ENCODE measurements at regions not wholly inside any gene's neighbourhood (a gene's known extent, or its start where the extent isn't known, plus 50 kb on each side); places are given as distances from the start of the nearest gene placed in this dataset.

DNA sequence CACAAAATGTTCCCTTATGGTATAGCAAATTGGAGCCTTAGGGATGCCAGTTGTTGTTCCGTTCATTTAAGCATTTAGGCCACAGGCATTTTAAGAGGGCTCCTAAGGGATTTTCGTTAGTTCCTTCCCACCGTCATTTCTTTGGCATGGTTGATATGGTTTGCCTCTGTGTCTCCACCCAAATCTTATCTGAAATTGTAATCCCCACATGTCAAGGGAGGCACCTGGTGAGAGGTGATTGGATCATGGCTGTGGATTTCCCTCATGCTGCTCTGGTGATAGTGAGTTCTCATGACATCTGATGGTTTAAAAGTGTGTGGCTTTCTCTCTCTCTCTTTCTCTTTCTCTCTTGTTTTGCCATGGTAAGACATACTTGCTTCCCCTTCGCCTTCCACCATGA lies 104.1 kb downstream of the ASB9 start:
- no peak for TF ChIP-seq CTCF (conservative IDR thresholded peaks at IDR 0.05)
- TF ChIP-seq ZFX (IDR thresholded peaks at IDR 0.05), result no peak

Data from C4-2B (cell line).